Epithelial cell of proximal tubule (primary cell): ENCODE measurements at regions not wholly inside any gene's neighbourhood (a gene's known extent, or its start where the extent isn't known, plus 50 kb on each side); places are given as distances from the start of the nearest gene placed in this dataset.
"Not testable (repeated sequence)": the region's sequence is repeated elsewhere in the genome, so short reads cannot be mapped to it uniquely, and the experiment has no call there.

Experiments
- DNase-seq: peaks from one replicate; pipeline ENCODE4 v3.0.0-alpha.2; 2011; ENCODE audit warnings: low read depth
- H3K4me3 ChIP-seq: 2 replicates; pipeline ENCODE4 v1.5.1; 2011; ENCODE audit warnings: low read depth, mild to moderate bottlenecking, low read length
- CTCF ChIP-seq: conservative IDR thresholded peaks from 2 replicates; pipeline ENCODE4 v1.5.1; 2012; ENCODE audit warnings: low read depth, mild to moderate bottlenecking, low read length

- DNase-seq = no peak
Observed at GRCh38 chr4:189002475-189002874, 863.2 kb downstream of the TRIML1 start.

GRCh38 chr4:189010452-189011217 is 871.4 kb downstream of the TRIML1 start:
- not testable (repeated sequence) for H3K4me3 ChIP-seq, DNase-seq

More at GRCh38 chr4:189002475-189002874, 863.2 kb downstream of the TRIML1 start:
- no peak overlapping the region for H3K4me3 ChIP-seq
- TF ChIP-seq CTCF = no peak

- no peak for TF ChIP-seq CTCF
- H3K4me3 ChIP-seq = no peak overlapping the region
- DNase-seq = no peak
Observed at GRCh38 chr4:189021831-189022230, 882.6 kb downstream of the TRIML1 start.

GRCh38 chr4:189022440-189023035 is 883.3 kb downstream of the TRIML1 start:
- DNase-seq = no peak
- no peak for TF ChIP-seq CTCF
- H3K4me3 ChIP-seq = no peak overlapping the region

- no peak overlapping the region for H3K4me3 ChIP-seq
- no peak for TF ChIP-seq CTCF
- no peak for DNase-seq
Observed at GRCh38 chr4:189029976-189030504, 890.8 kb downstream of the TRIML1 start.

GRCh38 chr4:189032606-189033338 is 893.5 kb downstream of the TRIML1 start:
- DNase-seq = no peak
- TF ChIP-seq CTCF = no peak
- no peak overlapping the region for H3K4me3 ChIP-seq

- DNase-seq = no peak
- TF ChIP-seq CTCF = no peak
- no peak overlapping the region for H3K4me3 ChIP-seq
Observed at GRCh38 chr4:189033801-189034347, 894.6 kb downstream of the TRIML1 start.
